NCI-H2107 treated with DMSO at 0.1 percent for 48 hours (cell line): ENCODE measurements at regions not wholly inside any gene's neighbourhood (a gene's known extent, or its start where the extent isn't known, plus 50 kb on each side); places are given as distances from the start of the nearest gene placed in this dataset.

Source experiments
- DNase-seq: peaks from one replicate; lab custom pipeline; 2025; ENCODE audit not compliant: unreplicated experiment; lab: John Stamatoyannopoulos, UW

- peak; percentile 16 for DNase-seq
Observed at GRCh38 chr6:126804332-126805064, 314.0 kb upstream of the RSPO3 start.

DNA sequence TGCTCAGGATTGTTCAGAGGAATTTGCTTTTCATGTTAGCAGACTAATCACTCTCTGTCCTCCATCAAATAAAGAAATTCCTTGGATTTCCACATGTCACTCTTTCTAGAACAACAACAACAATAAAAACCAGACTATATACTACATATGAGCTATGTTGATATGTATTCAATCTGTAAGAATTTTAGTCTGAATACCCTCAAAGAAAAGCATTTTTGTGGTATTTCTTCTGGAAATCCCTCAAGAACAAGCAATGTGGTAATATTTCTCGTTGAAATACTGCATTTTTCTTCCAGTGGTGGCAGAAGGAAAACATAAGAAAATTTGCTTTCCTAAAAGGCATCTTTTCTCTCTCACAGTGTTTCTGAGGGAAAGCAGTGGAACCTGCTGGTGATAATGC is 312.6 kb upstream of the RSPO3 start:
- DNase-seq, result no peak

DNA sequence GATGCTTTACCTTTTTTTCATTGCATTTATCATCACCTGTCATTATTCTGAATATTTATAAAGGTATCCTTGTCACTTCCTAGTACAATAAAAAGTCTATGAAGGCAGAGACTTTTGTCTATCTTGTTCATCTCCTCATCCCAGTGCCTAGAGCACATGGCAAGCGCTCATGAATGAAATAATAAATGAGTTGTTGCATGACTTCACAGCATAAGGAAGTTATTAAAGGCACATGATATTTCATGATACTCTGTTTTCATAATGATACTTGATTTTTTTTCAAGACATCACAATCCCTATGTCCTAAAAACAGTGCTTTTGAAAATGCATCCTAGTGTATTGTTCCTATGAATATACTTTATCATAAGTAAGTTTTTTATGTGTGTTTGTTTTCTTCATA is 310.6 kb upstream of the RSPO3 start:
- DNase-seq, result no peak

- DNase-seq, result no peak
Observed at GRCh38 chr6:126811321-126811720, 307.1 kb upstream of the RSPO3 start.

DNA sequence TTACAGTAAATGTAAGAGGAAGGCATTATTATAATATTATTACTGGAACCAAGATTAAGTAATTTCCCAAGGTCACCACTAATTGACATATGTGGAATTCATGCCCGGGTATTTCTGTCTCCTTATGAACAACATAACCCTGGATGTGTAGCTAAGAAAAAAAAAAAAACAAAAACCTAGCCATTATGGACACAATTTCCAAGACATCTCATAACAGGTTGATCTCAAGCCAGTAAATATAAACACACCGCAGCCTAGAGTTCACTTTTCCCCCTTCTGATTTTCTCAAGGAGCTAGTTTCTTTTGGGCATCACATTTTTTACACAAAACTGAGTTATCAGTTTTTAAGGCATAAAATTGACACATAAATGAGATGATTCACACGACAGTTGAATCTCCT is 306.5 kb upstream of the RSPO3 start:
- no peak for DNase-seq

DNA sequence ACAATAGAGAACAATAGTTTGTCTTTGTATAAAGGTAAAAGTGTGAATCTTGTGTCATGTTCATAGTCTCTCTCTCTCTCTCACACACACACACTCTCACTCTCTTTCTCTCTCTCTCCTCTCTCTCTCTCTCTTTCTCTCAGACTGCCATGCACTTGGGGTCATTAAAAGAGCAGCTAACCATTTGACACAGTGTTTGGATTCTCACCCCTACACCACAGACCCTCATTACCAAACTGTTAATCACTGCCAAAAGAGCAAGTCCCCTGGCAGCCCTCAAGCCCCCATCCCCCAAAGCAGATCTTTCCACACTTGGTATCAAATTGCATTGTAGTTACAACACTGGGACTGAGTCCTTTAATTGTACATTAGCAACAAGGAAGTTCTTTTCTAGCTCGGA is 305.8 kb upstream of the RSPO3 start:
- DNase-seq, result no peak

- DNase-seq, result no peak
Observed at GRCh38 chr6:126820634-126821033, 297.8 kb upstream of the RSPO3 start.

GRCh38 chr6:126821706-126822105 is 296.8 kb upstream of the RSPO3 start:
- DNase-seq, result no peak

DNA sequence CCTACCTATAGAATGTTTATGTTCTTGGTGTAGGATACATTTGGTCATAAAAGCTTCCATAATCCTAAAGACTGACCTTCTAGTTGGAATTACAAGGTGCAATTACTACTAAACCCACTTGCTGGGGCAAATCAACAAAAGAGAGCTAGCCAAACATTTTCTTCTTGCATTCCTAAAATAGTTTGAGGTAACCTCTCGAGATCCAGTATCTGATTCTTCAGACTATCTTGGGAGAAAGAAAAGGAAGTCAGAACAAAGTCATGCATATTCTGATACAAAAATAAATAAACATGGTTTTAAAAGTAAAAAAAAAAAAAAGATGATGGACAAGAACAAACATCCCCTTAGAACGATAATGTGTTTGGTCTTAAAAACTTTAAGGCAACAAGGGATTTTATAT is 294.2 kb upstream of the RSPO3 start:
- no peak for DNase-seq

GRCh38 chr6:126824815-126825214 is 293.7 kb upstream of the RSPO3 start:
- DNase-seq, result no peak

DNA sequence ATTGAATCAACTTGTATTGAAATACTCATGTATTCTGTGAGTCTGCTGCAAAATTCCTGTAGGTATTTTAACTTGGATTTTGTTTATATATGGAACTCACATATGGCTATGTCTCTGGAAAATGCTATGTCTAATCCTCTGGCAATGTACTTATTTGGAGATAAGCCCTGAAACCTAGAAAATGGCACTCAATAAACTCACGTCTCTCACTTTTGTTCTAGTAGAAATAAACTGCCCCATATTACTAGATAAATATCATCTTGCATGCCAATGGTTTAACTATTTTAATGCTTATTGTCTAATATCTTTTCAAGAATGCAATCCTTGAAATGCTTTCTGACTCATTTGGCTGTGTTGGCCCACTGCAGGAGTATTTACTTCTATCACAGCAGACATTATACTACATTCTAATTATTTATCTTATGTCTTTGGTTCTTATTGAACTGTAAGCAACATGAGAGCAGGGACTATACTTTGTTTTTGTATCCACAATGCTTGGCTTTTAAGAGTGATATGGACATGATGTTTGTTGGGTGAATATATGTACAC is 292.2 kb upstream of the RSPO3 start:
- DNase-seq, result no peak

DNA sequence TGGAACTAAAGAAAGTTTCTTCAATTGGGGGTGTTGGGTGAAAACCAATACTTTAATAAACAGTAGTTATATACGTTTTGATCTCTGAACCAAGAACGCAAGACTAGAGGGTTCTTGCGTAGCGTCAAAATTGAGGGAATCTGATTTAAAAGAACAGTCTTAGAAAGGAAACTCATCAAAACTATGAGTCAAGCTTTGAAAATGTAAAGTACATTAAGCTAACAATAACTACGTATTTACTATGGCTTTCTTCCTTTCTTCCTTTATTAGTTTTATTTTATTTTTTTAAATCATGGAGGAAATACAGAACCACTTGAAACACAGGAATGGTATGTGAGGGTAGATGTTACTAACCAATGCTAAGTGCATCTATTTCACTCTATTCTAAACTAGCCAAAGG is 287.0 kb upstream of the RSPO3 start:
- DNase-seq, result no peak

- DNase-seq, result no peak
Observed at GRCh38 chr6:126842769-126843168, 275.7 kb upstream of the RSPO3 start.

DNA sequence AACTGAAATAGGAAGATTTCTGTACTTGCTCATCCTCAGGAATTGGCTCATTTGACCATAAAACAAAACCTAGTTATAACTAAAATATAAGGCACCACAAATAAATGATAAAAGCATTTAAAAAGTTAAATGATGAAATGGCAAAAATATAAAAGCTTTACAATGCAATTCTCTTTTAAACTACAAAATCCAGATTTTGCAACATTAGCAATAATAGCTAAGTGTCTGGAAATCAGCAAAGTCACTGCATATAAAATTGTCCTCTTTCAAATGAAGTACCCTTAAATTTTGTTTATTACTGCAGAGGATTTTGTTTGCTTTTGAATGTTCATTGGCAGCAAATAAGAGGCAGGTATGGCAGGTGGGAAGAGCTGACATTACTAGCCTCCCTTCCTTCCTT is 270.4 kb upstream of the RSPO3 start:
- DNase-seq, result no peak

- DNase-seq, result no peak
Observed at GRCh38 chr6:126867641-126868040, 250.8 kb upstream of the RSPO3 start.

GRCh38 chr6:126873351-126873750 is 245.1 kb upstream of the RSPO3 start:
- DNase-seq, result no peak

DNA sequence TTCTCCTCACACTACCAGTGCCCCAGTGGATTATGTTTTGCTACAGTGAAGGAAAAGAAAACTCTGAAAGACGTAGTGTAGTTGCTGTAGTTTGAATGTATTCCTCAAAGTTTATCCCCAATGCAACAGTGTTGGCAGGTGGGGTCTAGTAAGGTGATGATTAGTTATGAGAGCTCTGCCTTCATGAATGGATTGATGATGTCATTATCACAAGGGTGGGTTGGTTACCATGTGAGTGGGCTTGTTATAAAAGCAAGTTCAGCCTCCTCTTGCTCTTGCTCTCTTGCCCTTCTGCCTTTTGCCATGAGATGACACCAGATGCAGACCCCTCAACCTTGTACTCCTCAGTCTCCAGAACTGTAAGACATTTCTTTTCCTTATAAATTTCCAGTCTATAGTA is 244.7 kb upstream of the RSPO3 start:
- DNase-seq, result no peak

- no peak for DNase-seq
Observed at GRCh38 chr6:126876446-126876845, 242.0 kb upstream of the RSPO3 start.

- DNase-seq, result no peak
Observed at GRCh38 chr6:126880964-126881363, 237.5 kb upstream of the RSPO3 start.

- no peak for DNase-seq
Observed at GRCh38 chr6:126886106-126886505, 232.4 kb upstream of the RSPO3 start.

DNA sequence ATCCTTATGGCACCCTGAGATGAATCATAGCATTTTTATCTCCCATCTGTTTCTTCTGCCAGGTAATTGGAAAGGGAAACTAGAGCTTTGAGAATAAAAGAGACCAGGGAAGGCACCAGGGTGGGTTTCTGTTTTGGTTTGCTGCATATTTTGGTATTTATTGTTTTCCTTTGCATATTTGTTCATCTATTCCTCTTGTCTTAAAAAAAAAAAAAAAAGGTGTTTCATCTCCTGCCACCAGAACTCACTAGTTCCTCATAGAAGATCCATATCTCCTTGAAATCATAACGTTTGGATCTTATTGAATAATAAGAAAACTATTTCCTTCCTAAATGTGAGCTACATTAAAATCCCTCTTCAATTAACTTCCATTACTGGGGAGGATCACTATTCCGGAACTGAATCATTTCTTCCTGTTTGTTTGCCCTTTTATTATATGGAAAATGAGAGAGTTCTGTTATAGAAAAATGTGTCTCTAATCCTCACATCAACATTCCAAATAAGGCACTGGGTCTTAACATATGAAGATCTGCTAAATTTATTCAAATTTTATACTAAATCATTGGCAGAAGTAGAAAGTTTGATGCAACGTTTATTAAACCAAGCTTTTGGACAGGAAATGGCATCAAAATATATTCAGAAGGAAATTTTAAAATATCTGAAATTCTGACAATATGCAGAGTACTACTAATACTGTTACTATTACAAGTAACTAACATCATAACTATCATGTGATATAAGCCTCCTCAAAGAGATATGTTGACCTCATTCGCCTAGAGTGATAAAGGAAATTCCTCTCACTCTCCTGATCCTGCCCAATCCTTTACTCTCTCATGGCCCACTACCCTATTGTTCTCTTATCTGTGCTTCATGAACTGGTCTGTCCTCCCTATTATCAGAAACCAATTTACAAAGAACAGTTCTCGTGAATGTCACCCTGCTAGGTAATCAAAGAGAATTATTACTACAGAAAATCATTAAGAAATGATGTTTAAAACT is 229.4 kb upstream of the RSPO3 start:
- DNase-seq, result no peak

- DNase-seq, result no peak
Observed at GRCh38 chr6:126890055-126890454, 228.4 kb upstream of the RSPO3 start.
